Stromal cell of bone marrow (primary cell): ENCODE measurements at regions not wholly inside any gene's neighbourhood (a gene's known extent, or its start where the extent isn't known, plus 50 kb on each side); places are given as distances from the start of the nearest gene placed in this dataset.
"Not testable (repeated sequence)": the region's sequence is repeated elsewhere in the genome, so short reads cannot be mapped to it uniquely, and the experiment has no call there.

Experiments used
- DNase-seq: peaks from one replicate; pipeline ENCODE4 v3.0.0-alpha.2; 2012; ENCODE audit warnings: low read depth

GRCh38 chr1:115453666-115454065, 115.6 kb upstream of the NGF start:
- DNase-seq = no peak

- DNase-seq = no peak
These were observed 114.7 kb upstream of the NGF start for GRCh38 chr1:115452600-115453329.

GRCh38 chr1:115450501-115451040, 112.5 kb upstream of the NGF start:
- DNase-seq = no peak

GRCh38 chr1:115448282-115449044, 110.4 kb upstream of the NGF start:
- DNase-seq = no peak

GRCh38 chr1:115447672-115448071, 109.6 kb upstream of the NGF start:
- no peak for DNase-seq

- no peak for DNase-seq
These were observed 107.0 kb upstream of the NGF start for GRCh38 chr1:115445090-115445489.

GRCh38 chr1:115440733-115441132, 102.7 kb upstream of the NGF start:
- DNase-seq = no peak

GRCh38 chr1:115439520-115439919, 101.5 kb upstream of the NGF start:
- DNase-seq = not testable (repeated sequence)

- DNase-seq = no peak
These were observed 99.1 kb upstream of the NGF start for GRCh38 chr1:115437196-115437595.

- no peak for DNase-seq
These were observed 98.5 kb upstream of the NGF start for GRCh38 chr1:115436596-115436995.

- no peak for DNase-seq
These were observed 95.4 kb upstream of the NGF start for GRCh38 chr1:115433483-115433882.

- no peak for DNase-seq
These were observed 94.0 kb upstream of the NGF start for GRCh38 chr1:115432061-115432460.

- DNase-seq = peak; percentile 84
These were observed 92.6 kb upstream of the NGF start for GRCh38 chr1:115430441-115431158.

- DNase-seq = no peak
These were observed 91.8 kb upstream of the NGF start for GRCh38 chr1:115429884-115430283.

- peak; percentile 53 for DNase-seq
These were observed 91.2 kb upstream of the NGF start for GRCh38 chr1:115429241-115429640.

GRCh38 chr1:115428676-115429075, 90.6 kb upstream of the NGF start:
- no peak for DNase-seq

- DNase-seq = no peak
These were observed 90.2 kb upstream of the NGF start for GRCh38 chr1:115428256-115428655.

- DNase-seq = no peak
These were observed 88.9 kb upstream of the NGF start for GRCh38 chr1:115426956-115427355.

GRCh38 chr1:115426231-115426771, 88.3 kb upstream of the NGF start:
- peak; percentile 64 for DNase-seq

GRCh38 chr1:115425442-115425841, 87.4 kb upstream of the NGF start:
- DNase-seq = no peak

- no peak for DNase-seq
These were observed 85.7 kb upstream of the NGF start for GRCh38 chr1:115423776-115424175.

GRCh38 chr1:115419571-115419970, 81.5 kb upstream of the NGF start:
- DNase-seq = no peak
